Fibroblast of lung (primary cell): ENCODE measurements at regions not wholly inside any gene's neighbourhood (a gene's known extent, or its start where the extent isn't known, plus 50 kb on each side); places are given as distances from the start of the nearest gene placed in this dataset.
"Not testable (repeated sequence)": the region's sequence is repeated elsewhere in the genome, so short reads cannot be mapped to it uniquely, and the experiment has no call there.

ENCODE experiments used
- EZH2 ChIP-seq: IDR thresholded peaks from 2 replicates; pipeline ENCODE4 v1.5.1; 2012; ENCODE audit warnings: low read length, control low read depth, mild to moderate bottlenecking; ENCODE audit errors: missing control alignments
- TF ChIP-seq, protein P1 (sequence below), 2 donors: IDR thresholded peaks in 1 of 2; conservative IDR thresholded peaks in 1 of 2; 1 replicate in 1 of 2; 2 replicates in 1 of 2; pipeline ENCODE4 v1.5.1; 2011 to 2012; ENCODE audit warnings: low read length in 2 of 2, control low read depth in 1 of 2, inconsistent platforms in 1 of 2, low read depth in 1 of 2, mild to moderate bottlenecking in 1 of 2

DNA sequence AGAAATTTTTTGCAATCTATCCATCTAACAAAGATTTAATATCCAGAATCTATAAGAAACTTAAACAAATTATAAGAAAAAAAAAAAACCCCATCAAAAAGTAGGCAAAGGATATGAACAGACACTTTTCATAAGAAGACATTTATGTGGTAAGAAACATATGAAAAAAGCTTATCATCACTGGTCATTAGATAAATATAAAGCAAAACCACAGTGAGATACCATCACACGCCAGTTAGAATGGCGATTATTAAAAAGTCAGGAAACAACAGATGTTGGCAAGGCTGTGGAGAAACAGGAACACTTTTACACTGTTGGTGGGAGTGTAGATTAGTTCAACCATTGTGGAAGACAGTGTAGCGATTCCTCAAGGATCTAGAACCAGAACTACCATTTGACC is 110.3 kb upstream of the SLC7A11 start:
- TF ChIP-seq, protein P1, sequence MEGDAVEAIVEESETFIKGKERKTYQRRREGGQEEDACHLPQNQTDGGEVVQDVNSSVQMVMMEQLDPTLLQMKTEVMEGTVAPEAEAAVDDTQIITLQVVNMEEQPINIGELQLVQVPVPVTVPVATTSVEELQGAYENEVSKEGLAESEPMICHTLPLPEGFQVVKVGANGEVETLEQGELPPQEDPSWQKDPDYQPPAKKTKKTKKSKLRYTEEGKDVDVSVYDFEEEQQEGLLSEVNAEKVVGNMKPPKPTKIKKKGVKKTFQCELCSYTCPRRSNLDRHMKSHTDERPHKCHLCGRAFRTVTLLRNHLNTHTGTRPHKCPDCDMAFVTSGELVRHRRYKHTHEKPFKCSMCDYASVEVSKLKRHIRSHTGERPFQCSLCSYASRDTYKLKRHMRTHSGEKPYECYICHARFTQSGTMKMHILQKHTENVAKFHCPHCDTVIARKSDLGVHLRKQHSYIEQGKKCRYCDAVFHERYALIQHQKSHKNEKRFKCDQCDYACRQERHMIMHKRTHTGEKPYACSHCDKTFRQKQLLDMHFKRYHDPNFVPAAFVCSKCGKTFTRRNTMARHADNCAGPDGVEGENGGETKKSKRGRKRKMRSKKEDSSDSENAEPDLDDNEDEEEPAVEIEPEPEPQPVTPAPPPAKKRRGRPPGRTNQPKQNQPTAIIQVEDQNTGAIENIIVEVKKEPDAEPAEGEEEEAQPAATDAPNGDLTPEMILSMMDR (conservative IDR thresholded peaks at IDR 0.05 in 1 of 2, IDR thresholded peaks at IDR 0.05 in 1 of 2; ENCODE audit: low read depth in 1 of 2, low read length in 2 of 2) = not testable (repeated sequence)
- TF ChIP-seq EZH2 = not testable (repeated sequence)
